T47D (cell line): ENCODE measurements at regions not wholly inside any gene's neighbourhood (a gene's known extent, or its start where the extent isn't known, plus 50 kb on each side); places are given as distances from the start of the nearest gene placed in this dataset.
A peak's percentile ranks its signal among the peaks of the same experiment; 100 is the strongest.
"Not testable (repeated sequence)": the region's sequence is repeated elsewhere in the genome, so short reads cannot be mapped to it uniquely, and the experiment has no call there.

Source experiments
- DNase-seq, 2 experiments: peaks; one replicate each; pipeline versions ENCODE4 v3.0.0 to v3.0.0-alpha.2; 2011 to 2012; ENCODE audit warnings: low read depth in 1 of 2, low spot score in 1 of 2
- JUND ChIP-seq: IDR thresholded peaks from 2 replicates; pipeline ENCODE4 v1.6.1; 2012; ENCODE audit warnings: low read depth
- in situ Hi-C: cut with HindIII; loops from 2 replicates; pipeline ENCODE4 v1.10.0; 2016; ENCODE audit warnings: low sequenced_read_pairs, low pct_unique_long_range_greater_than_20kb

DNA sequence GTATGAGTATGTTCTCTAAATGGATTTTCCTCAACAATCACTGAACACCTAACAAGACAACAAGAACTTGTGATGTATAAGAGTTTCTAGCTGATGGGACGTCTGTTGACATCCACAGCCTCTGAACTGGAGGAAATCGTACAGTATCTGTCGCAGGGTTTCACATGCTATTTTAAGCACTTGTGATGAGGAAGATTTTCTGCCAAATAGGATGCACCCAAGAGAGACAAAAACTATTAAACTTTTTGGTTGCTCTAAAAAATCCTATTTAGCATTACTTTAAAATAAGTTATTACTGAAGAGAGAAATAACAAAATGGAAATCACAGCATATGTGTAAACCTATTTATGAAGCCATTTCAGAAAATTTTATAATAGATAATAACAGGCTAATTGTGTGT, 356.1 kb upstream of the SLC7A11 start:
- TF ChIP-seq JUND, result no peak
- in situ Hi-C loops, result no loop called here
- DNase-seq, result no peak

DNA sequence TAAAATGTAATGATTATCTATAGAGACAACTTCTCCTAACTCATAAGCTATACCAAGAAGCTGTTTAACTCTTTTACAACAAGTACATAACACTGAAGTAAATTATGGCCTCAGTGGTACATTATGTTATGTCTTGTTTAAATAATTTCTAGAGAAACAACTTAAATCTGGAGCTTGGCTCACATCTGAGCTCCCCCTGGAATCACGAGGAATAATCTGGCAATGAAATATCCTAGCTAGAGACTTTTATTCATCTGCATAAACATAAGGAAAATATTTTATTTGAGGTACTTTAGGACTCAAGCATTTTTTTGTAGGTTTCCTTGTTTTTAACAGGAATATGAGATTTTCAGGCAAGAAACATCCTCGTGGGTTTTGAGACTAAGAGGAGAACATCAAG, 354.7 kb upstream of the SLC7A11 start:
- TF ChIP-seq JUND, result no peak
- in situ Hi-C loops, result no loop called here
- no peak for DNase-seq

DNA sequence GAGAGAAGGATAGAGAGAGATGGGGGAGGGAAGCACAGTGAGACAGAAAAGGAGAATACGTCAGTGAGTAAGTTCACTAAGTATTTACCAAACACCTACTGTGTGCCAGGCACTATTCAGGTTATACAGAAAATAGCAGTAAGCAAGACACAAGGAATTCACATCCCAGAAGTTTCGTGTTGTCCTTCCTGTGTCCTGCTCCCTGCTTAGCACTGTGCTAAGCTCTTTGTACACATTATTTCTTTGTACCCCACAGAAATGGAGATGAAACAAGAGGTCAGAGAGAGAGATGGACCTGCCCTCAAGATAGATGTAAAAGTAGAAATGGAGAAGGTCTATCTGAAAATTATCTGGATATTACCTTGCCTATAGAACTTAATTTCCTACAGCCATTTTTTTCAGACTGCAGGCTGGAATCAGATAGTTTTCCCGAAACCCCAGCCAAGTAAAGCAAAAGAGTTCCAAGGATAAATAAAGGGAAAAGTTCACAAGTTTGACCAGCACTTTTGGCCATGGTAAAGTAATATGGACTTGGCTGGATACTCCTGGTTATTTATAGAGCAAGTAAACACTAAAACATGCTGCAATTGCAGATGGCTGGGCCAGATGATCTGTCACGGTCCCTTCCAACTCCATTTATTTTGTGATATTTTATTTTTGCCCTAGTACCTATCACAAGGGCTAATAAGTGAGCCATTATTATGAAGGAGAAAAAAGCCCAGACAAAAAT, 353.7 kb upstream of the SLC7A11 start:
- no peak for TF ChIP-seq JUND
- DNase-seq, result peak in 1 of 2 experiments; percentile 29
- in situ Hi-C loops, result no loop called here

DNA sequence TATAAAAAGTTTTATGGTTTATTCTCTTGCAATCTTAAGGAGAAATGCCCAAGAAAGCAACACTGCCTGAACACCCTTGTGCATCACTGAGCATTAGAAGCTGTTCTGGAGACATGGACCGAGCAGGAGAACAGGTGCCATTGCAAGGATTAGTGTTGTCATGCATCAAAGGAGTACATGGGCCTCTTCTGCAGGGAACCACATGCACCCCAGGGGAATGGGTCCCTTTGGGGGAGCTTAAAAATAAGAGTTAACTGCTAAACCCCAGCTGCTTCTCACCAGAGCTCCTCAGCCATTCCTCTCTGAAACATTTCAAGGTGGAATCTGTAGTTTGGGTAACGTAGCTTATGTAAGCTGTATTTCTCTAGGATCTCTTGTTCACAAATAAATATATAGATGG, 353.0 kb upstream of the SLC7A11 start:
- DNase-seq, result no peak
- in situ Hi-C loops, result no loop called here
- TF ChIP-seq JUND, result no peak

DNA sequence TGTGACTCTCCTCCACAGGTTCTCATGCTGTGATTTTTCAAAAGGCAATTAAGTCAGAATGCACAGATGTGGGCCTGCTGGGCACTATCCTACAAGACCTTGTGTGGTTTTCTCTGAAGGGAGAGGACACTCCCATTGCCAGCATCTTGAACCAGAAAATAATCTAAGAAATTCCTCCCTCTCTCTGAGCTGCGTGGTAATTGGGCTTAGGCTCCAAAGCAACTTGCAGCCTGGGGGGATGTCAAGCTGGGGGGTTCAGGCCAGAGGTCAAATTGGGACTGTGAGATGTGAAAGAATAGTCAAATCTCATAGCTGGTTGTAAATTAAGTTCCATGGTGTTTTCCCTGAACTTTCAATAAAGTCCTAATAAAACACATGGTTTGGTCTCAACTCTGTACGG, 350.6 kb upstream of the SLC7A11 start:
- TF ChIP-seq JUND, result no peak
- in situ Hi-C loops, result no loop called here
- no peak for DNase-seq

DNA sequence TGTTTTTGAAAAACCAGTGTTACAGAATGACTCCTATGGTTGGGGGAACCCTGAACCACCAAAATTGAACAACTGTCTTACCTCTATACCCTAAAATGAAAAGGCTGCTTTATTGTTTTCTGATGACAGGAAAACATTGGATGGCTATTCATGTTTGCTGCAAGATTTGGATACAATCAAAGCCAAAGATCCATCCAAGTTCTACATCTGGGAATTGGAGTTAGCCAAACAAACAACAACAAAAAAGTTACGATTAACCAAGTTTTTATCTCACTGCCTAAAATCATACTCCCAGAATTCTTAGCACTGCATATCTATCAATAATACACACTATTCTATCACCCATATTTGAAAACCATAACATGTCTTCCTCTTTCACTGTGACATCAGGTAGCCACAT, 349.7 kb upstream of the SLC7A11 start:
- in situ Hi-C loops, result no loop called here
- TF ChIP-seq JUND, result no peak
- DNase-seq, result no peak

DNA sequence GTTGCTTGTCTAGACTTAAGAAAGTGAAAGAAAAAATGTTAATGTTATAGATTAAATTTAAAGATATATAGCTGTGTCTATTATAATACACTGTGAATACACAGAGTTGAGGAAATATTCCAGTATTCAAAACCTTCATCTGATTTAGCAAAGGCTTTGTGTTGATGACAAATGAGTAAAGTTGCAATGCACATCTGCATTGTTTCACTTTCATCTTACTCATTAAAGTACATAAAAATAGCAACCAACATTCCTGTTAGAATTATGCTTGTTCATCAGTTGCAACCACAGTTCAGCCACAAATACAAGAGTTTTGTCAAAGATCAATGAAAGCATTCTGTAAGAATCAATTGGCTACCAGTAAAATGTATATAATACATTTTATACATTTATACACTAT, 346.4 kb upstream of the SLC7A11 start:
- no peak for TF ChIP-seq JUND
- in situ Hi-C loops, result no loop called here
- DNase-seq, result no peak

DNA sequence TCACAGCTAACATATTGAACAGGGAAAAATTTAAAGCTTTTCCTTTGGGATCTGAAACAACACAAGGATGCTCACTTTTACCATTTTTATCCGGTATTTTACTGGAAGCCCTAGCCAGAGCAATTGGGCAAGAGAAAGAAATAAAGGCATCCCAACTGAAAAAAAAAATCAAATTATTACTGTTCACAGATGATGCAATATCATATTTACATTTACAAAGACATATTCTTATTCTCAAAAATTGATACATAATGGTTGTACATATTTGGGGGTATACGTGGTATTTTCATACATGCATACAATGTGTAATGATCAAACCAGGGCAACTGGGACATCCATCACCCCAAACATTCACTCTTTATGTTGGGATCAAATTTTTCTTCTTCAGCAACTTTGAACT, 337.0 kb upstream of the SLC7A11 start:
- in situ Hi-C loops, result no loop called here
- no peak for DNase-seq
- no peak for TF ChIP-seq JUND

DNA sequence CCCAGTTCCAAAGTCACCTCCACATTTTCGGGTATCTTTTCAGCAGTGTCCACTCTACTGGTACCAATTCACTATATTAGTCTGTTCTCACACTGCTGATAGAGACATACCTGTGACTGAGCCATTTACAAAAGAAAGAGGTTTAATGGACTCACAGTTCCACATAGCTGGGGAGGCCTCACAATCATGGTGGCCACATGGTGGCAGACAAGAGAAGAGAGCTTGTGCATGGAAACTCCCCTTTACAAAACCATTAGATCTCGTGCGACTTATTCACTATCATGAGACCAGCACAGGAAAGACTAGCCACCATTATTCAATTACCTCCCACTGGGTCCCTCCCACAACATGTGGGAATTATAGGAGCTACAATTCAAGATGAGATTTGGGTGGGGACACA, 335.7 kb upstream of the SLC7A11 start:
- in situ Hi-C loops, result not testable (repeated sequence)

DNA sequence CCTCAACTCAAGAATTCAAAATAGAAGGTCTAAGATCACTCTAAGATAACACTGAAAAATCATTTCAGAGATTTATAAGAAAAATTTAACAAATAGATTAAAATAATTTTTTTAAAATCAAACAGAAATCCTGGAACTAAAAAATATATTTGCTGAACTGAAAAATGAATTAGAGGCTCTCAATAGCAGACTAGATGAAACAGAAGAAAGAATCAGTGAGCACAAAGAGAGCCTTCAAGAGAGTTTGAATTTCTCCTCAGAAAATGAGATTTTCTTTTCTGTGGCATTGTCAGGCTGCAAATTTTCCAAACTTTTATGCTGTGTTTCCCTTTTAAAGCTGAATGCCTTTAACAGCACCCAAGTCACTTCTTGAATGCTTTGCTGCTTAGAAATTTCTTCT, 335.0 kb upstream of the SLC7A11 start:
- in situ Hi-C loops, result no loop called here
- no peak for TF ChIP-seq JUND
- DNase-seq, result no peak

More for the DNA sequence above, 335.7 kb upstream of the SLC7A11 start:
- peak in 1 of 2 experiments; percentile 25 for DNase-seq

DNA sequence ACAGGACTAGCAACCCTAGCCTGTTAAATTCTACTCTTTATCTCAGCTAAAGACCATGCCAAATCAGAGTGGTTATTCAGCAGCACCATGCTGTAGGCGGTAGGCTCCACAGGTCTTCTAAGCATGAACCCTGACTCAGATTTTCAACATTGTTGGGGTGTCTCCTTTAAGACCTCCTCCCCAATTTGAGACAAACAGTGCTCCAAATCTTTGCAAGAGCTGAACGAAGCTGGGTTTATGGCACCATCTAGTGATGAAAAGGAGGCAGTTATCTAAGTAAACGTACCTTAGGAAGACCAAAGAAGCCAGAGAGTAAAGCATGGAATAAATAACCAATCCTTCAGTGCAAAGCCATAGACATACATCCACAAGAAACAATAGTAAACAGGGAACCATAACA, 334.5 kb upstream of the SLC7A11 start:
- in situ Hi-C loops, result no loop called here
- no peak for TF ChIP-seq JUND
- peak in 1 of 2 experiments; percentile 66 for DNase-seq

DNA sequence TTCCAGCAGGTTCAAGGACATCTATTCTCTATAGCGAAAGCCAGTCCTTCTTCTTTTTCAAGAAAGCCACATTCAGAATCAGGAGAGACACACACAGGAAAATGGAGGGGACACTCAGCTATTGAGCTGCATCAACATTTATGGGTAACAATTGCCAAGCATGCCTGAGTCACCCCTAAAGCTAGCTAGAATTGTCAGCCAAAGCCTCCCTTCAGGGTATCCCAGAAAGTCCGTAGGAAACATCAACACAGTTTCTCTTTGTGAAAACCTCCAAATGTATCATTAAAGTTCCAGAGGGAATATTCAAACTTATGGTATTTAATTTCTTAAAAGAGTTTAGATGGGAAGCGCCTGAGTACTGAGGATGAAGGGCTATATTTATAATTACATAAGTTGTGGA, 331.1 kb upstream of the SLC7A11 start:
- in situ Hi-C loops, result no loop called here
- TF ChIP-seq JUND, result no peak
- no peak for DNase-seq

DNA sequence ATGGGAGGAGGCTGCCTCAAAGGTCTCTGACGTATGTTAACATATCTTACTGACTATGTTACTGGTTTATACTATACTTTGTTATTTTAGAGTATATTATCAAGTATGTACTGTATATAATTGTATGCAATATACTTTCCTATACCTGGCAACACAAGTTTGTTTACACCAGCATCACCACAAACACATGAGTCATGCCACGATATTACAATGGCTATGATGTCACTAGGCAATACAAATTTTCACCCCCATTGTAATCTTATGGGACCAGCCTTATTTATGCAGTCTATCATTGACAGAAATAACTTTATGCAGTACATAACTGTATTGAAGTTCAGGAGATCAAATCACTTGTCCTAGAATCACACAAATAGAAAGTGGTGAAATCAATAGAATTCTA, 329.9 kb upstream of the SLC7A11 start:
- no peak for TF ChIP-seq JUND
- in situ Hi-C loops, result no loop called here
- DNase-seq, result no peak

DNA sequence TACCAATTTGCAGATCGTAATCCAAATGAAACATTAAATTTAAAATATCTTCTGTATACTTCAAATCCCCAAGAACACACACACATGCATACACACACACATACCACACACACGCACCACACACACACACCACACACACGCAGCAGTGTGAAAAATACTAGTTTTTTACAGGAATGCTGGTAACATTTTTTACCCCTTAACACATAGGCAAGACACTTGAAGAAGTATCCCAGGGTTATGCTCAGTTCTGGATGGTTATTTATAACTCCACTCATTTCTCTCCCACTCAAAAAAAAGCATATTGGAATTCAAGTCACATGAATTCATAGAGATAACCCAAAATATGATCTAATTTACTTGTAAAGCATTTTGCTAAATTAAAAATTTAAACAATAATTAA, 325.5 kb upstream of the SLC7A11 start:
- DNase-seq, result no peak
- no peak for TF ChIP-seq JUND
- in situ Hi-C loops, result no loop called here

DNA sequence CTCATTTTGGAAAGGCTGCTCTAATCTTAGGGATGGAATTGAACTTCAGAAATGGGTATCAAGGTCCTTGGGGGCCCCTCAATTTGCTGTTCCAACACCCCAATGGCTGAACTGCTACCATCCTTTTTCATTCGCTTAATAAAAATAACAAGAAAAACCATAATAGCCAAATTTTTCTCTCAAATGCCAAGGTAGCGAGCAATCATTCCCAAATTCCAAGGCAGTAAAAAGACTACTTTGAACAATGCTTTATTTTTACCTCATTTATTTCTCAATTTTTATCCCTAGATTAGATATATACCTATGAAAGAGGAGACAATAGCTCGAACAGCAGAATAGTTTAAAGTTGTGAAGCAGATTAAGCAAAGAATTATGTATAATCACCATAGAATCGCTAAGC, 323.4 kb upstream of the SLC7A11 start:
- no peak for DNase-seq
- in situ Hi-C loops, result no loop called here
- TF ChIP-seq JUND, result no peak
